Epithelial cell of esophagus (primary cell): ENCODE measurements at regions not wholly inside any gene's neighbourhood (a gene's known extent, or its start where the extent isn't known, plus 50 kb on each side); places are given as distances from the start of the nearest gene placed in this dataset.

Experiments used
- DNase-seq: peaks from one replicate; pipeline ENCODE4 v3.0.0; 2010; ENCODE audit warnings: low read depth
- H3K4me3 ChIP-seq: 2 replicates; pipeline ENCODE4 v1.5.1; 2011; ENCODE audit warnings: mild to moderate bottlenecking, low read length, control low read depth
- TF ChIP-seq, protein P1 (sequence below): IDR thresholded peaks from 2 replicates; pipeline ENCODE4 v1.5.1; 2011; ENCODE audit warnings: low read depth, mild to moderate bottlenecking, low read length, control low read depth, inconsistent platforms; ENCODE audit not compliant: insufficient read depth; ENCODE audit errors: missing control alignments

DNA sequence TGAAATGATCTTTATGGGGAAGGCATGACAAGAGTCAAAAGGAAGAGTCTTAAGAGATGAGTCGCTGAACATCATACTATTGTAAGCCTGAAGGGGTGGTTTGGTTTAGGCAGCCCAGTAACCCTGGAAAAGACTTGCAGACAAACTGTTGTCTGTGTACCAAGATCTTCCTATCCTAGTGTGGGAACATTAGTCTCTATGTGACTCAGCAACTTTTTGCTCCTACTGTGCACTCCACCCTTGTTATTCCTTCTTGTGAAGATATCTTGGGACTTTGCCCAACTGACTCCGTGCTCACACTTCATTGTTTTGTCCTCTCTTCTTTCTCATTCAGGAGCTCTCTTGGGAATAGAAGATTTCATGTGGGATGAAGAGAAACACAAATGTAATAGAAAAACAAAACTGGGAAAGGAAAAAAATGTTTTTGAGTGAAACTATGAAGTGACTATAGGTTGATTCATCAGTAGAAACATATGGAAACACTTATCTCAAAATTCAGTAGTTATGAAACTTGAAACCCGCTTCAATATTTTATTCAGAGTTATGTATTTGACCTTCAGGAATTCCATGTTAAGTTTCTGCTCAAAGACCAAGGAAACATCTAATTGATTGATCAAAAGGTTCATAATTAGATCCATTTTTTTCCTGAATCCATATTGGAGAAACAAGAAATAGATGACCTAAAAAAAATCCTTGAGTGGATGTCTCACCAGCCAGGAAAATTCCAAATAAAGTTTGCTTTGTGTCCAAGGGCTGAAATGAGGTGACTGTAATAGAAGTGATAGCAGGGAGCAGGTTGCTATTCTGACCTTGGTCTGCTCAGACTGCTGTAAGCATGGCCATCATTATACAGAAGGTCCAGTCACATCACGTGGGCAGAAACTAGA is 67.2 kb downstream of the BTG1 start:
- no peak overlapping the region for H3K4me3 ChIP-seq
- TF ChIP-seq, protein P1, sequence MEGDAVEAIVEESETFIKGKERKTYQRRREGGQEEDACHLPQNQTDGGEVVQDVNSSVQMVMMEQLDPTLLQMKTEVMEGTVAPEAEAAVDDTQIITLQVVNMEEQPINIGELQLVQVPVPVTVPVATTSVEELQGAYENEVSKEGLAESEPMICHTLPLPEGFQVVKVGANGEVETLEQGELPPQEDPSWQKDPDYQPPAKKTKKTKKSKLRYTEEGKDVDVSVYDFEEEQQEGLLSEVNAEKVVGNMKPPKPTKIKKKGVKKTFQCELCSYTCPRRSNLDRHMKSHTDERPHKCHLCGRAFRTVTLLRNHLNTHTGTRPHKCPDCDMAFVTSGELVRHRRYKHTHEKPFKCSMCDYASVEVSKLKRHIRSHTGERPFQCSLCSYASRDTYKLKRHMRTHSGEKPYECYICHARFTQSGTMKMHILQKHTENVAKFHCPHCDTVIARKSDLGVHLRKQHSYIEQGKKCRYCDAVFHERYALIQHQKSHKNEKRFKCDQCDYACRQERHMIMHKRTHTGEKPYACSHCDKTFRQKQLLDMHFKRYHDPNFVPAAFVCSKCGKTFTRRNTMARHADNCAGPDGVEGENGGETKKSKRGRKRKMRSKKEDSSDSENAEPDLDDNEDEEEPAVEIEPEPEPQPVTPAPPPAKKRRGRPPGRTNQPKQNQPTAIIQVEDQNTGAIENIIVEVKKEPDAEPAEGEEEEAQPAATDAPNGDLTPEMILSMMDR, result no peak
- DNase-seq, result peak; percentile 96

DNA sequence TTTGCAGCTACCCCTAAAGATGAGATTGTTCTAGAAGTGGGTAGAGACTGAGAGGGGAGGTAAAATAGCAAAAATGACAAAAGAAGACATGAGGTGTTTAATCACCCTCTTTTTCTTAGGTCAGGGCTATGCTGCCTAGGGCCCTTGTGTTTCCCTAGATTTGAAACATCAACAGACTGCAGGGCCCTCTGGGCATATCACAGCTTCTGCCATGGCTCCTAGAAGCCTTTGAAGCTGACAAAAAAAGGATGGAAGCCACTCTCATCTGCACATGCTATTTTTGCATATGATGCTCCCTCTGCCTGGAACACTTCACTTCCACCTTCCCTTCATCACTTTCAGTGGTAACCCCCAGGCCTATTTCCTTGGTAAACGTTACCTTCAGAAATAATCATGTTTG is 68.1 kb downstream of the BTG1 start:
- DNase-seq, result no peak
- TF ChIP-seq, protein P1, result no peak
- H3K4me3 ChIP-seq, result no peak overlapping the region

DNA sequence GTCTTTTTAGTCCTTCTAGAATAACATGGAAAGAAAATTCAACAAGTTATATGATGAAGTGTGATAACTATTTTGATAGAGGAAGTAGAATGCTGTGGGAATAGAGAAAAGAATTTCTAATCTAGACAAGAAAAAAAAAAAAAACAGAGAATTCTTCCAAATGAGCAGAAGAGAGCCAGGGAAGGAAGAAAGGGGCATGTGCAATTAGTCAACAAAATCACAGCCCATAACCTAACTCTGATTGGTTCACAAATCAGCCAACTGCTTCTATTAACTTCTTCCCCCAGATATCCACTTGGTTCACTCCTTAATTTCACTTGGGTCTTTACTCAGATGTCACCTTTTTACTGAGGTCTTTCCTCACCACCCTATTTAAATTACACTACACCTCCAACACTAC is 69.5 kb downstream of the BTG1 start:
- no peak for DNase-seq
- H3K4me3 ChIP-seq, result no peak overlapping the region
- TF ChIP-seq, protein P1, result no peak

DNA sequence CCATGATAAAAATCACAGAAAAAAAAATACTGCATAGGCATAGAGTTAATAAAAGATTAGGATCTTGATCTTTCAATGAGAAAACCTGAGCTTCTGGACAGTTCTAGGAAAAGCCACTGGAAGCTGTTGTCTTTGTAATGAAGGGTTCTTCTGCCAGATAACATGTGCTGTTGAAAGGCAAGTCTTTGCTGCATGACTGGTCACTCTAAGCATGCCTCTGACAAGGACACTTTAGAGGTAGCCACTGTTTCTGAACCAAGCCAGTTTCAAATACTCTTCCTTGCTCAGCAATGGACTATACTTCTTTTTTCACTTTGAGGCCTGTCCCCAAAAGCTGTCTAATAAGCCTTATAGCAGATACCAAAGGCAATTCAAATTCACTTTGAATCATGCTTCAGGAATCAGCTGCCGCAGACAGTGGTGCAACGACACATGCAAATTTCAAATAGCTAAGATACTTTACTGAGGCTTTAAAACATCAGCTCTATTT is 70.2 kb downstream of the BTG1 start:
- peak; percentile 63 for DNase-seq
- TF ChIP-seq, protein P1, result no peak
- no peak overlapping the region for H3K4me3 ChIP-seq

DNA sequence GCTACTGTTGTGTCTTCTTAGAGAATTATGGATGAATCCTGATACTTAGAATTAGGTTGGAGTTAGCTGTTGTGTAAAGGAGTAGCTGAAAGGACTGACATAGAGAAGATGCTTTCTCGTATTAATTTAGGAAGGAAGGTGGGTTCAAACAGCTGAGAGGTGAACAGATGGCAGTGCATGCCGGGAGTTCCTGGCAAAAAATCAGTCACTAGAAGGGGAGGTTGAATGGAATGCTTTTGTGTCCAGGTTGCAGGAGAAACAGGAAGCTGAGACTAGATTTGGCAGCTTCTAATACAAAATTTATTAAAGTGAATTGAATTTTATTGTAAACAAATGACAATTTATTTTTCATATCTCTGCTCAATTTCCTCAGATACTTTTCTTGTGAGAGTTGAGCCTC is 70.8 kb downstream of the BTG1 start:
- TF ChIP-seq, protein P1, result no peak
- no peak for DNase-seq
- H3K4me3 ChIP-seq, result no peak overlapping the region

DNA sequence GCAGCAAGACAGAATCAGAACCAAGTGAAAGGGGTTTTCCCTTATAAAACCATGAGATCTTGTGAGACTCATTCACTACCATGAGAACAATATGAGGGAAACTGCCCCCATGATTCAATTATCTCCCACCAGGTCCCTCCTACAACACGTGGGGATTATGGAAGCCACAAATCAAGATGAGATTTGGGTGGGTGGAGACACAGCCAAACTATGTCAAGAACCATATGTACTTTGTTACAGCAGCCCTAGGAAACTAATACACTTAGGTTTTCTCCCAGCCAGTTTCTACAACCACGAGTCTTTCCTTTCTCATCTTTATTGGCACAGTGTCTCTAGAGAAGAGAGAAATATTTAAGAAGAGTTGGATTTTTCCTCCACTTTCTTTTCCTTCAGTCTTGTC is 72.6 kb downstream of the BTG1 start:
- no peak overlapping the region for H3K4me3 ChIP-seq
- DNase-seq, result no peak
- TF ChIP-seq, protein P1, result no peak
